MM.1S (cell line): ENCODE measurements at regions not wholly inside any gene's neighbourhood (a gene's known extent, or its start where the extent isn't known, plus 50 kb on each side); places are given as distances from the start of the nearest gene placed in this dataset.

Experiments used
- DNase-seq: peaks from one replicate; pipeline ENCODE4 v3.0.0-alpha.2; 2015
- H2AFZ ChIP-seq: fragments of 300-600 bp; sonication (generic); 2 replicates; pipeline ENCODE4 v1.6.0; 2016; ENCODE audit warnings: antibody characterized with exemption, low read length
- H3F3A ChIP-seq: fragments of 300-600 bp; sonication (generic); 2 replicates; pipeline ENCODE4 v1.6.1; 2016; ENCODE audit warnings: mild to moderate bottlenecking, antibody characterized with exemption, low read length, moderate library complexity, mixed read lengths; ENCODE audit not compliant: insufficient read depth
- H3K27ac ChIP-seq: fragments of 300-600 bp; sonication (generic); 2 replicates; pipeline ENCODE4 v1.5.1; 2016; ENCODE audit warnings: mild to moderate bottlenecking, low read length
- H3K27me3 ChIP-seq: fragments of 300-600 bp; sonication (generic); replicated peaks from 2 replicates; pipeline ENCODE4 v1.6.0; 2016; ENCODE audit warnings: low read length; ENCODE audit not compliant: insufficient read depth
- H3K36me3 ChIP-seq: fragments of 300-600 bp; sonication (generic); replicated peaks from 2 replicates; pipeline ENCODE4 v1.6.1; 2016; ENCODE audit warnings: mild to moderate bottlenecking, low read length, mixed read lengths; ENCODE audit not compliant: insufficient read depth
- H3K4me1 ChIP-seq: fragments of 300-600 bp; sonication (generic); 2 replicates; pipeline ENCODE4 v1.6.1; 2016; ENCODE audit warnings: low read length, mixed read lengths
- H3K4me2 ChIP-seq: fragments of 300-600 bp; sonication (generic); 2 replicates; pipeline ENCODE4 v1.6.0; 2016; ENCODE audit warnings: low read depth, low read length
- H3K4me3 ChIP-seq: fragments of 300-600 bp; sonication (generic); 2 replicates; pipeline ENCODE4 v1.5.1; 2016; ENCODE audit warnings: low read length, mixed read lengths
- H3K79me2 ChIP-seq: fragments of 300-600 bp; sonication (generic); 2 replicates; pipeline ENCODE4 v1.6.1; 2016; ENCODE audit warnings: mixed run types, low read length, mixed read lengths
- H3K9ac ChIP-seq: fragments of 300-600 bp; sonication (generic); 2 replicates; pipeline ENCODE4 v1.6.1; 2016; ENCODE audit warnings: low read length, mixed read lengths
- H3K9me2 ChIP-seq: fragments of 300-600 bp; sonication (generic); replicated peaks from 2 replicates; pipeline ENCODE4 v1.6.1; 2016; ENCODE audit warnings: mild to moderate bottlenecking, low read length, mixed read lengths; ENCODE audit not compliant: insufficient read depth
- H3K9me3 ChIP-seq: fragments of 300-600 bp; sonication (generic); replicated peaks from 2 replicates; pipeline ENCODE4 v1.6.1; 2016; ENCODE audit warnings: mild to moderate bottlenecking, low read length, mixed read lengths; ENCODE audit not compliant: insufficient read depth
- H4K20me1 ChIP-seq: fragments of 300-600 bp; sonication (generic); 2 replicates; pipeline ENCODE4 v1.6.1; 2016; ENCODE audit warnings: mild to moderate bottlenecking, low read length, moderate library complexity, mixed read lengths; ENCODE audit not compliant: insufficient read depth
- CTCF ChIP-seq: fragments of 300-600 bp; sonication (generic); IDR thresholded peaks from 2 replicates; pipeline ENCODE4 v1.5.1; 2016; ENCODE audit warnings: antibody characterized with exemption, low read length, mixed read lengths
- EZH2 ChIP-seq: fragments of 300-600 bp; sonication (generic); optimal IDR thresholded peaks from 2 replicates; pipeline ENCODE3; 2017; ENCODE audit warnings: low read depth, mild to moderate bottlenecking, antibody characterized with exemption, low read length, mixed read lengths
- EZH2phosphoT487 ChIP-seq: fragments of 300-600 bp; sonication (generic); IDR thresholded peaks from 2 replicates; pipeline ENCODE4 v1.6.1; 2018; ENCODE audit warnings: antibody characterized with exemption, low read length

- no peak overlapping the region for H3K4me3 ChIP-seq
- no peaks in the 10 kb centered on the region for H3K4me1 ChIP-seq
- no peaks in the 10 kb centered on the region for H3K9me3 ChIP-seq
- H3K4me2 ChIP-seq = no peak overlapping the region
- no peaks in the 10 kb centered on the region for H3K9me2 ChIP-seq
- H3K79me2 ChIP-seq = no peaks in the 10 kb centered on the region
- no peaks in the 10 kb centered on the region for H3K27me3 ChIP-seq
- no peaks in the 10 kb centered on the region for H3K36me3 ChIP-seq
- no peak overlapping the region for H3K27ac ChIP-seq
- no peak overlapping the region for H2AFZ ChIP-seq
- no peak for DNase-seq
- H3F3A ChIP-seq = no peaks in the 10 kb centered on the region
- no peak overlapping the region for H3K9ac ChIP-seq
- TF ChIP-seq EZH2phosphoT487 = no peak
- no peak for TF ChIP-seq EZH2
- TF ChIP-seq CTCF = no peak
- no peaks in the 10 kb centered on the region for H4K20me1 ChIP-seq
These were observed 221.2 kb upstream of the HNRNPA3 start for GRCh38 chr2:176991411-176991810.

- TF ChIP-seq EZH2phosphoT487 (no peak), EZH2 (no peak), CTCF (no peak)
- Histone ChIP-seq H2AFZ (no peak overlapping the region), H3K4me3 (no peak overlapping the region), H3K9ac (no peak overlapping the region), H3K36me3 (no peaks in the 10 kb centered on the region), H3K27ac (no peak overlapping the region), H3K27me3 (no peaks in the 10 kb centered on the region), H3K79me2 (no peaks in the 10 kb centered on the region), H3K9me3 (no peaks in the 10 kb centered on the region), H3F3A (no peaks in the 10 kb centered on the region), H3K4me2 (no peak overlapping the region), H3K9me2 (no peaks in the 10 kb centered on the region), H3K4me1 (no peaks in the 10 kb centered on the region), H4K20me1 (no peaks in the 10 kb centered on the region)
- DNase-seq = no peak
These were observed 215.4 kb upstream of the HNRNPA3 start for GRCh38 chr2:176997074-176997791.

GRCh38 chr2:176997792-176998169, 214.8 kb upstream of the HNRNPA3 start:
- no peaks in the 10 kb centered on the region for H3K9me3 ChIP-seq
- no peaks in the 10 kb centered on the region for H3K9me2 ChIP-seq
- no peaks in the 10 kb centered on the region for H3K27me3 ChIP-seq
- H3K79me2 ChIP-seq = no peaks in the 10 kb centered on the region
- no peak for TF ChIP-seq CTCF
- no peak for TF ChIP-seq EZH2
- no peak for TF ChIP-seq EZH2phosphoT487
- H3K4me1 ChIP-seq = no peaks in the 10 kb centered on the region
- no peak overlapping the region for H3K27ac ChIP-seq
- no peak for DNase-seq
- H3K4me2 ChIP-seq = no peak overlapping the region
- H3K36me3 ChIP-seq = no peaks in the 10 kb centered on the region
- H3F3A ChIP-seq = no peaks in the 10 kb centered on the region
- no peaks in the 10 kb centered on the region for H4K20me1 ChIP-seq
- H2AFZ ChIP-seq = no peak overlapping the region
- no peak overlapping the region for H3K9ac ChIP-seq
- H3K4me3 ChIP-seq = no peak overlapping the region
